HG03097 (cell line): ENCODE measurements at regions not wholly inside any gene's neighbourhood (a gene's known extent, or its start where the extent isn't known, plus 50 kb on each side); places are given as distances from the start of the nearest gene placed in this dataset.

Experiments
- ATAC-seq: cut with Tn5 transposase; IDR thresholded peaks from one replicate; pipeline ENCODE4 v1.9.1; 2021; ENCODE audit not compliant: unreplicated experiment, low FRiP score

DNA sequence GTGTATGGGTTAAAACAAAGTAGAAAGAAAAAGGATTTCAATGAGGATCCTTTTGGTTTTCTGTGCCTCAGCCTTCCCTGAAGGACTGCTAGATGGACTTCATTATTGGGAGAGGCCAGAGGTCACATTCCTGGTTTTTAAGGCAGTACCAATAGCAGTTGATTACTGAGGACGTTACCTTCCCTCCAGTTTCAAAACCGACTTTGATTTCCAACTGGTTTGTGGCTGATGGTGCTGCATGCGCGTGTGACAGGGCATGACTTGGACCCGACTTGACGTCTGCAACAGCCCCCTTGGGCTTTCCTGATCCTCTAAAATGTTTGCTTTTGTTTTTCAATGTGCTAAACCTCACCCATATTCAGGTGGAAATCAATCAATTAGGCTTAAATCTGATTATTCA lies 314.3 kb upstream of the ARGLU1 start:
- no peak for ATAC-seq

DNA sequence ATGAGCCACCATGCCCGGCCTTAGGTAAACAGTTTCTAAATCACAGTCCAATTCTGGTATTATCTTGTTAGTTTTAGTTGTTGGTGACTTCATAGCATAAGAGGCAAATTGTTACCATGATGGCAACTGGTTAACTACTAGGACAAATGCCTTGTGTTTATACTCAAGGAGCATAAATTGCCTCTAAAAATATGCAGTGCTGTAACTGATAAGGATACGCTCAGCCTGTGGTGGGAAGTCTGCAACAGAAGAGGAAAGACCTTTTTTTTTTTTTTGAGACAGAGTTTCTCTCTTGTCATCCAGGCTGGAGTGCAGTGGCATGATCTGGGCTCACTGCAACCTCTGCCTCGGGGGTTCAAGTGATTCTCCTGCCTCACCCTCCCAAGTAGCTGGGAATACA lies 311.9 kb upstream of the ARGLU1 start:
- ATAC-seq, result no peak

DNA sequence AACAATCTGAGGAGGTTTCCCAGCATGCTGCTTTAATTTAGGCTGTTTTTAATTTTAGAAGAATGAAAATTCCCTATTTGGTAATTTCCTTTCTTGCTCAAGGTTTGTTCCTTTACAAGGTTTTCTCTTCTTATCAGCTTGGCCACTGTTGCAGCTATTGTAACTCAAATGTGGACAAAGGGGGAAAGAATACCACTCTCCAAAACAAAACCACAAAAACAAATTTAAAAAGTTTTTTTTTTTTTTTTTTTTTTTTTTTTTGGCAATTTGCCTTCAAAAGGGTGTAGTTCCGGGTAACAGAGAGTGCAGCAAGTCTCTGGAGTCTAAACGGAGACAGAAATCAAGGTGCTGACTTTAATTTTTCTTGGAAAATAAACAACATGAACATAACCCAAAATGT lies 306.4 kb upstream of the ARGLU1 start:
- ATAC-seq, result no peak

DNA sequence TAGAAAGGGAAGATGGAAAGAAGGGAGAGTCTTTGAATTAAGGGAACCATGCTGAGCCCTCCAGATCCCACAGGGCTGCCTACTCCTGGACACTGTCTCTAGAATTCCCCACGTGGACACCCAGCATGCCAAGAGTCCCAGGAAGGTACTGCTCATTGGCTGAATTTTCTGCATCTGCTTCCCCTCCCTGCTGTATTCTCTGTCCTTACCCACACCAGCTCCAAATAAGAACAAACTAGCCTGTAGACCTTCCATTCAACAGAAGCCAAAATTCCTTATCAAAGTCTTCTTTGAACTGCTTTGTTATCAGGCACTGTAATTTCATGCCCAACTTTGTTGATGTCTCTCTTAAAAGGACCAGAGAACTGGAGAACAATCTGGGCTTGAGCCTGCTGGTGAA lies 305.9 kb upstream of the ARGLU1 start:
- no peak for ATAC-seq

DNA sequence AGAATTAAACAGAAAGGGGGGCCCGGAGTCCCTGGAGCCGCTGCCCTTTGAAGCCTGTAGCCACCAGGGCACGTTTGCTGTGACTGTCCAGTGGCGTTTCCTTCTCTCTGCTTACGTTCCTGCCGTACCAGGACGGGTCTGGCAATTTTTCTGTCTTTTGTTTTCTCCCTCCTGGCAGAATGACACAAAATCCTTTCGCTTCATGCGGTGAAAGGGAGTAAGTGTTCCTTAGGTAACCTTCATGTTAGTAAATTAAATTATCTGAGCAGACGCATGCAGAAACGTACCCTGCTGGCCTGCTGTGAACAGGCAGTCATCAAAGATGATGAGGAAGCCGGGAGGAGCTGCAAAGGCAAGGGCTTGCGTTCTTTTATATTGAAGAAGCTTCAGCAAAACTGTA lies 299.3 kb upstream of the ARGLU1 start:
- no peak for ATAC-seq

DNA sequence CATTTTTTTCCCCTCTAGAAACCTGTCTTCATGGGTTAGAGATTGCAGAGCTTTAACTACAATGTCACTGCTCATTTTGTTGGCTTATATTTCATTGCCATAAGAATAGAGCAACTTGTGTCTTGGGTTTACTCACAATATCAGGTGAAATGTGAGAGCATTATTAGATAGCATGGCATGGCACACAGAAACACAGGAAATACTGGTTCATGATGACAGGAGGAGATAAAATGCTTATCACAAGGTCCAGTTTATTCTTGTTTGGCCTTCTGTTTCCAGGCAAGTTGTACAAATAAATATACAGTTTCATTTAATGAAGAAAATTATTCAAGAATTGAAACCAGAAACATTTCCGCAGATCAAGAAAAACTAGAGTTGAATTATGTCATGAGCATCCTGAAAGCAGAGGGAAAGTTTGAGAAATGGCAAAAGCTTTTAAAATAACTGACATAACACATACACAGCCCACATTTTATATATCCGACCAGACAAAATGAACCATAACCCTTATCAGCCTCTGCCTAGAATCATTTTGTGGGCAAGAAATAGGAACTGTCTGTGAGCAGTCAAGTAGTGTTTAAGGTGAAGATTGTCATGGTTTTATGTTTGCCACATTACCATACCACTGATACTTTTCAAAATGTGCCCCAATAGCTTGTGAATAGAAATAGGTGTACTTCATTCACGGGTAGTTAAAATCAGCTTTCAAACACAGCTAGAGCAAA lies 297.9 kb upstream of the ARGLU1 start:
- ATAC-seq, result no peak

DNA sequence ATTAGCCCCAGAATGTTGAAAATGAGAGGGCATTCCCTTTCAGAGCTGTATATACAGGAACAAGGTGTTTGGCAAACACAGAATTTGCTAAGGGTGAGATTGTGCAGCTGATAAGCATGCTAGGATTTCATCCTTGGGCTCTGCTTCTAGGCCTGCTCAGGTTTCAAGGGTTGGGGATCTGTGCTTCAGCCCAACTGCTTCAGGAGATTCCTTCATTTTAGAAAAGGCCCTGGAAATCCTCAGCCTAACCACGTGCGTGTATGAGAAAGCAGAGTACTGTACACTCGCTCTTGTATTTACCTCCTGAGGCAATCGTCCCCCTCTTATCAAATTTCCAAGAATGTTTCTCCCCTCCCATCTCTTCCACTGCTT lies 291.6 kb upstream of the ARGLU1 start:
- ATAC-seq, result no peak

DNA sequence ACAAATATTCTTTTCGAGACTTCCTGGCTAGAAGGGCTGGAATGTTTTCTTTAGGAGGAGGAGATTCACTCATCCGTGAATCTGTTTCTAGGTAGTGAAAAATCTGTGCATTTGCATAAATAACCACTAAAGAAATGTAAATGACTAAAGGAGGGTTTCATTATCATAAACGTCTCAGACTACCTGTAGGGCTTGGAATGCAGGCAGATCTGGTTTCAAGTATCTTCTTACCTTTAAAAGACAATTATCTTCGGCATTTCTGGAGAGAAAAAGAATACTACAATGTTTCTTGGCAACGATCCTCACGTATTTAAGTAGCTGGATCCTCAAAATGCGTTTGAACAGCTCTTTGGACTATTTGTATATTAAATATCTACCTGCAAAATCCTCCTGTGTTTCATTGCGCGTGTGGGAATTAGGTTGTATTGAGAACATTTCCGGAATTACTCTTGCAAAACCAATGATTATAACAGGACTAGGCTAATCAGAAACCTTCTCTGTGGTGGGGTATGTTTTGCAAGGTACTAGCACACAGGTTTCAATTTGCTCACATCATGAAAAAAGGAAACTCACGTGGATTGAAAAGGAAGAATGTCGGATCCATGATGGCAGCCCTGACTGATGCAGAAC lies 291.1 kb upstream of the ARGLU1 start:
- ATAC-seq, result no peak

DNA sequence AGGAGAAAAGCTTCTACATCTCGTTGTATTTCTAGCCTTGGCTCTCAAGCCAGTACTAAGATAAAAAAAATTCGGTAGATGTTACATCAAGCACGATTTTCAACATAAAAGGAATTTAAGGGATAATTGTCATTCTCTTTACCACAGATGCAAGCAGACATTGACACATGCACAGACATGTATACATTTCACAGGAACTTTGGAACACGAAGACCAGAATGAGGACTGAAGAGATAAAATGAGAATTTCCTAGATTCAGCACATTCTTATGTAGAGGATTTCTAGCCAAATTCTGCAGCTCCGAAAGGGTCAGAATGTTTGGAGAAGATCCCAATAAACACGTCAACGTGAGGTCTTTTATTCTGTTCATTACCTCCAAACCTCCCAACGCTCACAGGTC lies 284.5 kb upstream of the ARGLU1 start:
- no peak for ATAC-seq

DNA sequence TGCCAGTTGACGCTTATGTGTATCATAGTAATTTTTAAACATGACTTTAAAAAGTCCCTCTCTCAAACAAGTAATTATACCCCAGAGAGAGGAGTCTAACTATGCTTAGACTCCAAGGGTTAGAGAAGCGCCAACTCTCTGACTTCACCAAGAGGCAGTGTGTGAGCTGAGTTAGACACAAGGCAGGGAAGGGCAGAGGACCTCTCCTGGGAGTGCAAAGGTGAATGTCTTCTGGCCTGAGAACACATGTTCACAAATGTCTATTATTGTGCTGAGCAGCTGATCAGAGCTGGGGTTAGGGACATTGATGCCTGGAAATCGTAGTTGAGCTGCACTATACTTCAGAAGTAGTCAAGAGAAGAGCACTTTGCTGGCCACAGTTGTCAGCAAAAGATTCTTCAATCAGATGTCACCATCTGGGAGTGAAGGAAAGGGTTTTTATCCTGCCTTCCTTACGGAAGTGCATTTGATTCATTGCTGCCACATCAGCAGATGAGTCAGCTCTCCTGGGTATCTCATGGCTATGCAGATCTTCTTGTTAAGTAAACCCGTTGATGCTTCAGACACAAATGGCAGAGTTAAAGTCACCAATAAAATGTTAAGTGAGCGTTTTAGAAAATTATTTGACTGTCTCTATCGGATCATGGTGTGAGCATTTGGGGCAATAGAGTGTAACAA lies 283.2 kb upstream of the ARGLU1 start:
- no peak for ATAC-seq

DNA sequence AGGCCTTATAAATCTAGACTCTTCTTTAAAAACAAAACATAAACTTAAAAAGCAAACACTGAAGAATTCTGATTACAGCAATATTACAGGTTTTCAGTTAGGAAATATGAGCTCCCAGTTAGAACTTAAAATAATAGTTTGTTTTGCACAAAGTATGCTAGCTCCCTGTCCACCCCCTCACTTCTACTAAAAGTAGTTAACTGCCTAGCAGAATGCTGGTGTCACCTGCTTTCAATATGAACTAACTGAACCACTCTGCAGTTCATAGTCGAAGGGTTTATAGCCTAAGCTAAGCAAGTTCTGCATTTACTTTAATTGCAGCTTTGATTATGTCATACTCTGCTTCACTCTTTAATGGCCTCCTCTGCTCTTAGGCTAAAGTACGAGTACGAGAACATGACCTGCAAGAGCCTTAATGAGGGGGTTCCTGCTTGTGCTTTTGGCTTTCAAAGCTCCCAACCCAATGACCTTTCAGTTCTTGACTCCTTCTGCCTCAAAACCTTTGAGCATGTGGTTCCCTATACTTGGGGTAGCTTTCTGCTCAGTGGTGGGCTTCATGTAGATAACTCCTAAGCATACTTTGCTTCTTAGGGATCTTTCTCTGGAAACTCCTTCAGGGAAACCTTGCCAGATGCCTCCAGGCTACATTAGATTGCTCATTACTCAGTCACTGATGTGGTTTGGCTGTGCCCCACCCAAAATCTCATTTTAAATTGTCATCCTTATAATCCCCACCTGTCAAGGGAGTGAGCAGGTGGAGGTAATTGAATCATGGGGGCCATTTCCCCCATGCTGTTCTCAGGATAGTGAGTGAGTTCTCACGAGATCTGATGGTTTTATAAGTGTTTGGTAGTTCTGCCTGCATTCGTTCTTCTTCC lies 278.9 kb upstream of the ARGLU1 start:
- ATAC-seq, result no peak

DNA sequence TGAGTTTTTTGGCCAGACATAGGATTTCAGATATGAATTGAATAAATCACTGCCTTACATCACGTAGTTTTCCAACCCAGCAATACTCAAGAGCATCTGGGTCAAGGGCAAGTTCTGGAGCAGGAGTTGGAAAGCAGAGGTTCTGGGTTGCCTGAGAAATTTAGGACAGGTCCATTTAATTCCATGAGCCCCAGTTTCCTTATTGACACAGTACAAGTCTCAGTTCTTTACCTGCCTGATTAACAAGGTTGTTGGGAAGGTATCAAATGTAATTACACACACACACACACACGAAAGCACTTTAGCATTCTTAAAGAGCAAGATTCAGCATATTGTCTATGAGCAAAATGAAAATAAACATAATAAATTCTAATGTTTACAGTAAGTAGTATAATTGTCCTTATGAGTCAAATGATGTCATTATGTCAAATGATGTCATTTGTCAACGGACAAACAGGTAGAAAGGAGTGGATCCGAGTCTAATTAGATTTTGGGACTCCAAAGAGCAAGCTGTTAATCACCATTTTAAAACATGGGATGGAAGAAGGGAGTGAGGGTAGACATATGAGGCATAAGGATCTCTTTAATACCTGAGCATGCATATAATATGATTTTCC lies 268.4 kb upstream of the ARGLU1 start:
- no peak for ATAC-seq

DNA sequence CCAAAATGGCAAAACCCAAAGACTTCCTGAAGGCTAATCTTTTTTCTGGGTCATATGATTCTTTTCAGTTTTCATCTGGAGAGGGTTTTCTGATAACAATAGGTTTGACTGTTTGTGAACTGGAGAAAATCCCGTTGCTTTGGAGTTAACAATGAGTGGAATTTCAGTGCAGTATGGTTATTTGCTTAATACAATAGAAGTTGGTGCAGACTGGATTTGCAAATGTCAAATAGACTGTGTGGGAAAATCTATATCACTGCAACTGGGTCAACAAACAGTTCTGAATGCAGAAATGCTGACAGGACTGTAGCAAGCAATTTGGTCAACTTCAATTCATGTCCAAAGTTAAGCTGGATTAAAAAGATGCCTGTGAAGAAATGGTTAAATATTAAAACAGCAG lies 267.5 kb upstream of the ARGLU1 start:
- ATAC-seq, result no peak

DNA sequence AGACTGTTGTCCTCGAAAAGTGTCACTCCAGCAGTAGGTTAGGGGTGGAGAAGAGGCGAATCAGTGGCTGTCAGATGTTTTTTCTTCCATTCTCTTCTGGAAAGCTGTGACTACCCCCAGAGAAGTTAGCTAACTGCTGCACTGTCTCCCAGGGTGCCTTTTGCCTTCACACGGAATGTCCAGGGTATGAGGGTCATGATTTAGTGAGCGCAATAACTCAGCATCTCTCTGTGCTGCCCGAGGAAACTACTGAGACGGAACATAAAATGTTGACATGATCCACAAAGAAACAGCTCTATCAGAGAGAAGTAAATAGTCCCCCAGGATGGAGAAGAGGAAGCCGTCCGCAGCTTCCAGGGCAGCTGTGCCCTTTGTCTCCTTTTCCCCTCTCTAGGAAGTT lies 254.0 kb upstream of the ARGLU1 start:
- no peak for ATAC-seq

DNA sequence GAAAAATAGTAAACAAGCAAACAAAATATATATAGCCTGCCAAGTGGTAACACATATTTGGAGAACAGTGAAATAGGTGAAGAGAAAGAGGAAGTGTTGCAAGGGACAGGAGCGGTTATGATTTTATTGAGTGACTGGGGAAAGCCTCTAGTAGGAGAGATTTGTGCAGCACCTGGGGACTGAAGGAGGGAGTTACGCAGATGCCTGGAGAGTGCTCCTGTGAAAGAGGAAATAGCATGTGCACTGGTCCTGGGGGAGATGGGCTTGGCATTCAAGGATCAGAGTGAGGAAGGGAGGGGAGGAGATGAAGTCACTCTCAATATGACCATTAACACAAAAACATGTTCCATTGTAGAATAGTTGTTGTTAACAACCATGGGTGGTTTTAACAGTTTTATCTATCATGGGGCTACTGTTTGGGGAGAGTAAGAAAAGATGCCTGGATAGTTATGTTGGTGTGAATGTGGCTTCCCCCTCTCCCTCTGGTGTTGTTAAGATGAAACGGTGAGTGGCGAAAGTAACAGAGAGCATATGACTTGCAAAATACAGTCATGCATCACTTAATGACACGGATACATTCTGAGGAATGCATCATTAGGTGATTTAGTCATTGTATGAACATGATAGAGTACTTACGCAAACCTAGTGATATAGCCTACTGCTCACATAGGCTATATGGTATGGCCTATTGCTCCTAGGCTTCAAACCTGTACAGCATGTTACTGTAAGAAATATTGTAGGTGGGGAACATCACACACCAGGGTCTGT lies 251.7 kb upstream of the ARGLU1 start:
- ATAC-seq, result no peak

DNA sequence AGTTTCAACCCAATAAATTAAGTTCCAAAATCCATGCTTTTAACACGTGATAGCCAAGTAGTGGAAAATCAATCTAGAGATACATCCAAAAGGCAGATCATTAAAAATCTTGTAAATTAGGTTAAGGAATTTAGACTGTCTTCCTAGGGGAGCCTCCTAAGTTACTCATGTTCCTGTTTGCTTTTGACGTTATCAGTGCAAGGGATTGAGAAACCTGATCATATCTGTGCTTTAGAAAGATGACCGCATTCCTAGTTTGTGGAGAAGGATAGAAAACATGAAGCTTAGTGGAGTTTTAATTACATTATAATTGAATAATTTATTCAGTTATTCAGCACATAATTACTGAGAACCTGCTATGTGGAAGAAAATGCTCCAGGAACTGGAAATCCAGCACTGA lies 251.0 kb upstream of the ARGLU1 start:
- no peak for ATAC-seq

DNA sequence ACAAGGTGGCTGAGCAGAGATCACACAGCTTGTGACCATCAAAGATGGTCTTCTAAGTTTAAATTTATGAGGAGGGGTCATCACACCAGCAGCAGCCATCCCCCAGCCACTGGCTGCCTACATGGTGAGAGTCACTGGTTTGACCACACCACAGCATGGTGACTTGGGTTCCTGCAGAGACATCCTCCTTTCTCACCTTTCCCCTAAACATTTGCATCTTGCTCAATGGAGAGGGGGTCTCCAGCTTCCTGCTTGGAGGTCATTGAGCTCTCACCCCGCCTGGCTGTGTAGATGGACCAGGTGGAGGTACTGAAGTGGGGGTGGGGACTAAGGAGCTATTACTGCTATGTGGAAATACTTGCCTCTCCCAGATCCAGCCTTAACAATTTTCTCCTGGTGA lies 247.6 kb upstream of the ARGLU1 start:
- ATAC-seq, result no peak

DNA sequence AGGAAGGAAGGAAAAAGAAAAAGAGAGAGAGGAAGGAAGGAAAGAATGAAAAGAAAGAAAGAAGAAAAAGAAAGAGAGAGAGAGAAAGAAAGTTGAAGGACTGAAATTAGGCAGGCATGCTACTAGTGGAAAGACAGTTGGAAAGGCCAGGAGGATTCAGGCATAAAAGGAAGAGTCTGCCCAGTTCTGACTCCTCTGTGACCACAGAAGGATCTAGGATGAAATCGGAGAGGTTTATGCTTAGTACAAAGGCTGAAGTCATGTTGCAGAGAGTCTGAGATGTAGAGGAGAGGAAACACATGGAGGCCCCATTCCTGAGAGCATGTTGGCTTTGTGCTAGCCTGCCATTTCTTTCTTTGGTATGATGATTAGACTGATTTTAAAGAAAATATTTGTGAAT lies 246.5 kb upstream of the ARGLU1 start:
- ATAC-seq, result no peak

DNA sequence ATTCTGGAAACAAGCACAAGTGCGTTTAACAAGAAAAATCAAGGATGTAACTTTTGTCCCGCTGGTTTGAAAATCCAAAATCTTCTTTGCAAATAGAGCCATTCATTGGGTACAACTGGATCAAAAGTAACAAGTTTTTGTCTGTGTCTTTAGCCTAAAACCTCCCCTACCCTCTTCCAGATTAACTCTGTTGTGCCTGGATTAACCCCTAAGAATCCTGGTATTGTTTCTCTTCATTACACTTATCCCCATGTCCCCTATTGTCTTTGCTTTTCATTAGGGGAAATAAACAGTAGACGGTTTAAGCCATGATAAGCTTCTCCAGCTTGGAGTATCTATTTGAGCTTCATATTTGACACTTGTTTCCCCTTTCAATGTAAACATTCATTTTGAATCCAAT lies 242.1 kb upstream of the ARGLU1 start:
- no peak for ATAC-seq

DNA sequence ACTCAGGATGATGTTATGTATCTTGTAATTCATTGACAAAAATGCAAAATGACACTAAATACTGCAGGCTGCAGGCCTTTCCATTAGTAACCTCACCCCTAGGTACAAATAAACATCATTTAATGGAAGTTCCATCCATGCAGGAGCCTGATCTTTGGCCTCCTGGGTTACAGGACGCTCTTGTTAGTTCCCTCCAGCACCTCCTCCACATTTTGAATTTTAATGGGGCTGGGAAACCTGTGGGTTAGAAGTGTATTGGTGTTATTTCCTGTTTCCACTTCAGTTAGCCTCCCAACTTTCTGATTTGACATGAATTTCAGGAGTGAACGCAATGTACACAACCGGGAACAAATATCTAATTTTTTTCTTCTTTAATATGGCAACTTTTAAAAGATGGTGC lies 237.1 kb upstream of the ARGLU1 start:
- no peak for ATAC-seq
